ENCODE measurements at regions not wholly inside any gene's neighbourhood (a gene's known extent, or its start where the extent isn't known, plus 50 kb on each side); places are given as distances from the start of the nearest gene placed in this dataset.

DNA sequence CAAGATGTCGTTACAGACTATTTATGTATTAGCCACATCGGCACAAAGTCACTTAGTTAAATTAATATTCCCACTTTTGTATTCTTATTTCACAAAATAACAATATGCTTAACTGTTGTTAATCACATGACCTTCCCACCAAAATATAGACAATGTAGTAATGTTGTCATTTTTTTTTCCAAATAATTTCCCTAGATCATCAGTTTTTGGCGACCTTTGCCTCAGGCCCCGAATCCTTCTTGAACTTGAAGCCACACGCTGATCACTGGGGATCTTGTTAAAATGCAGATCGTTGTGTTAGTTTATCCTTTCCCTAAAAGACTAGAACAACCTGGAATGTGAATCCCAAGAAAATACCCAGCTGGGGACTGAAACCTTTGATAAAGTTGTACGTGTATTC lies 497.6 kb downstream of the SUCLG1 start:
- TF ChIP-seq, protein P1, sequence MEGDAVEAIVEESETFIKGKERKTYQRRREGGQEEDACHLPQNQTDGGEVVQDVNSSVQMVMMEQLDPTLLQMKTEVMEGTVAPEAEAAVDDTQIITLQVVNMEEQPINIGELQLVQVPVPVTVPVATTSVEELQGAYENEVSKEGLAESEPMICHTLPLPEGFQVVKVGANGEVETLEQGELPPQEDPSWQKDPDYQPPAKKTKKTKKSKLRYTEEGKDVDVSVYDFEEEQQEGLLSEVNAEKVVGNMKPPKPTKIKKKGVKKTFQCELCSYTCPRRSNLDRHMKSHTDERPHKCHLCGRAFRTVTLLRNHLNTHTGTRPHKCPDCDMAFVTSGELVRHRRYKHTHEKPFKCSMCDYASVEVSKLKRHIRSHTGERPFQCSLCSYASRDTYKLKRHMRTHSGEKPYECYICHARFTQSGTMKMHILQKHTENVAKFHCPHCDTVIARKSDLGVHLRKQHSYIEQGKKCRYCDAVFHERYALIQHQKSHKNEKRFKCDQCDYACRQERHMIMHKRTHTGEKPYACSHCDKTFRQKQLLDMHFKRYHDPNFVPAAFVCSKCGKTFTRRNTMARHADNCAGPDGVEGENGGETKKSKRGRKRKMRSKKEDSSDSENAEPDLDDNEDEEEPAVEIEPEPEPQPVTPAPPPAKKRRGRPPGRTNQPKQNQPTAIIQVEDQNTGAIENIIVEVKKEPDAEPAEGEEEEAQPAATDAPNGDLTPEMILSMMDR (IDR thresholded peaks at IDR 0.05), result no peak
- no peak for TF ChIP-seq EP300 (IDR thresholded peaks at IDR 0.05)
- TF ChIP-seq POLR2A (IDR thresholded peaks at IDR 0.05), result no peak

Data from ovary (tissue), 3 donors.